Panc1 (cell line): ENCODE measurements at regions not wholly inside any gene's neighbourhood (a gene's known extent, or its start where the extent isn't known, plus 50 kb on each side); places are given as distances from the start of the nearest gene placed in this dataset.

Source experiments
- ATAC-seq: fragments of 200-7000 bp; cut with Tn5 transposase; 2 replicates; pipeline ENCODE4 v1.9.1; 2020; ENCODE audit warnings: mild to moderate bottlenecking, moderate library complexity
- BruUV-seq: library from RNA; stranded (reverse); fragments of 400-500 nt; replicated peaks from 2 replicates; lab custom pipeline; 2021; lab: Mats Ljungman, UMichigan
- CTCF ChIA-PET: fragments of 300-600 bp; sonication (Branson Sonifier 250); formaldehyde crosslinking; loops from one replicate; lab custom pipeline; 2022; ENCODE audit warnings: antibody characterized with exemption; lab: Charles Lee
- POLR2A ChIA-PET: fragments of 300-600 bp; sonication (Branson Sonifier 250); formaldehyde crosslinking; loops from one replicate; lab custom pipeline; 2022; ENCODE audit warnings: antibody characterized with exemption; lab: Charles Lee
- DNase-seq: peaks from one replicate; pipeline ENCODE4 v3.0.0-alpha.2; 2010; ENCODE audit warnings: low read depth, low spot score
- H3K27ac ChIP-seq: 2 replicates; pipeline ENCODE4 v1.5.1; 2011; ENCODE audit warnings: mild to moderate bottlenecking, low read length, inconsistent platforms
- H3K27me3 ChIP-seq: fragments of 200-500 bp; sonication (Bioruptor generic); 2 replicates; pipeline ENCODE4 v1.6.0; 2014; ENCODE audit warnings: low read length, inconsistent platforms; ENCODE audit not compliant: control insufficient read depth, insufficient read depth
- H3K36me3 ChIP-seq: fragments of 200-500 bp; sonication (Bioruptor generic); 2 replicates; pipeline ENCODE4 v1.5.1; 2014; ENCODE audit warnings: inconsistent platforms, mild to moderate bottlenecking, low read length, moderate library complexity; ENCODE audit not compliant: control insufficient read depth, insufficient read depth
- H3K4me1 ChIP-seq: 2 replicates; pipeline ENCODE4 v1.5.1; 2011; ENCODE audit warnings: inconsistent platforms, mild to moderate bottlenecking, low read length, moderate library complexity; ENCODE audit not compliant: control insufficient read depth, insufficient read depth
- H3K4me3 ChIP-seq, 2 experiments: 2 replicates each; pipeline ENCODE4 v1.5.1; 2011 to 2012; ENCODE audit warnings: low read depth in 2 of 2, low read length in 2 of 2, mild to moderate bottlenecking in 2 of 2, inconsistent platforms in 1 of 2, moderate library complexity in 1 of 2
- H3K9me3 ChIP-seq: fragments of 200-500 bp; sonication (Bioruptor generic); 2 replicates; pipeline ENCODE4 v1.5.1; 2014; ENCODE audit warnings: low read depth, mild to moderate bottlenecking, inconsistent platforms, low read length, moderate library complexity; ENCODE audit not compliant: control insufficient read depth, insufficient read depth
- CTCF ChIP-seq: fragments of 450-650 bp; IDR thresholded peaks from 2 replicates; pipeline ENCODE4 v1.5.1; 2017; ENCODE audit warnings: mild to moderate bottlenecking
- POLR2AphosphoS5 ChIP-seq: IDR thresholded peaks from 2 replicates; pipeline ENCODE4 v1.6.1; 2012; ENCODE audit warnings: mild to moderate bottlenecking, low read depth, low read length, moderate library complexity
- REST ChIP-seq, 2 experiments: IDR thresholded peaks; 2 replicates each; pipeline ENCODE4 v1.6.1; 2011 to 2012; ENCODE audit warnings: low read depth in 2 of 2, control low read depth in 1 of 2, low read length in 1 of 2, mild to moderate bottlenecking in 1 of 2, moderate library complexity in 1 of 2; ENCODE audit not compliant: insufficient read depth in 1 of 2
- SIN3A ChIP-seq: IDR thresholded peaks from 2 replicates; pipeline ENCODE4 v1.6.1; 2012; ENCODE audit warnings: low read depth, mild to moderate bottlenecking, low read length, moderate library complexity, borderline replicate concordance; ENCODE audit not compliant: insufficient read depth
- TCF7L2 ChIP-seq: IDR thresholded peaks from 2 replicates; pipeline ENCODE4 v1.6.1; 2011; ENCODE audit warnings: mild to moderate bottlenecking, low read depth, low read length, inconsistent platforms
- in situ Hi-C: cut with HindIII; loops from 2 replicates; pipeline ENCODE4 v1.10.0; 2016; ENCODE audit warnings: low sequenced_read_pairs, low pct_unique_long_range_greater_than_20kb
- intact Hi-C: fragments of 100-400 bp; cut with micrococcal nuclease; formaldehyde crosslinking; loops from one replicate; pipeline ENCODE4 v1.10.0; 2022; ENCODE audit not compliant: unreplicated experiment

- in situ Hi-C loops (no loop called here), intact Hi-C loops (no loop called here)
- ATAC-seq (no peak), DNase-seq (no peak)
- H3K4me1 ChIP-seq: no peaks in the 10 kb centered on the region
- no peaks in the 10 kb centered on the region for H3K9me3 ChIP-seq
- H3K4me3 ChIP-seq: no peak overlapping the region
- no TSS peak for BruUV-seq
- H3K36me3 ChIP-seq: no peaks in the 10 kb centered on the region
- no peaks in the 10 kb centered on the region for H3K27me3 ChIP-seq
- H3K27ac ChIP-seq: no peak overlapping the region
- POLR2A ChIA-PET: no interaction called here
- TF ChIP-seq SIN3A: no peak
- TF ChIP-seq REST (IDR thresholded peaks at IDR 0.05; ENCODE audit: insufficient read depth in 1 of 2, low read depth in 2 of 2, low read length in 1 of 2): no peak
- TF ChIP-seq POLR2AphosphoS5: no peak
- TF ChIP-seq TCF7L2: no peak
- no peak for TF ChIP-seq CTCF
- CTCF ChIA-PET: no interaction called here
Observed at GRCh38 chr6:91271807-91272206, 684.9 kb upstream of the MAP3K7 start.

GRCh38 chr6:91268941-91269340, 682.1 kb upstream of the MAP3K7 start:
- Histone ChIP-seq H3K27ac (no peak overlapping the region), H3K27me3 (no peaks in the 10 kb centered on the region), H3K36me3 (no peaks in the 10 kb centered on the region), H3K4me1 (no peaks in the 10 kb centered on the region), H3K9me3 (no peaks in the 10 kb centered on the region), H3K4me3 (no peak overlapping the region)
- no peak for TF ChIP-seq CTCF
- TF ChIP-seq TCF7L2: no peak
- TF ChIP-seq SIN3A: no peak
- TF ChIP-seq REST (IDR thresholded peaks at IDR 0.05; ENCODE audit: insufficient read depth in 1 of 2, low read depth in 2 of 2, low read length in 1 of 2): no peak
- TF ChIP-seq POLR2AphosphoS5: no peak
- ATAC-seq (no peak), DNase-seq (no peak)
- intact Hi-C loops (no loop called here), in situ Hi-C loops (no loop called here)
- no TSS peak for BruUV-seq
- POLR2A ChIA-PET: no interaction called here
- CTCF ChIA-PET: no interaction called here
